ENCODE measurements at regions not wholly inside any gene's neighbourhood (a gene's known extent, or its start where the extent isn't known, plus 50 kb on each side); places are given as distances from the start of the nearest gene placed in this dataset.

DNA sequence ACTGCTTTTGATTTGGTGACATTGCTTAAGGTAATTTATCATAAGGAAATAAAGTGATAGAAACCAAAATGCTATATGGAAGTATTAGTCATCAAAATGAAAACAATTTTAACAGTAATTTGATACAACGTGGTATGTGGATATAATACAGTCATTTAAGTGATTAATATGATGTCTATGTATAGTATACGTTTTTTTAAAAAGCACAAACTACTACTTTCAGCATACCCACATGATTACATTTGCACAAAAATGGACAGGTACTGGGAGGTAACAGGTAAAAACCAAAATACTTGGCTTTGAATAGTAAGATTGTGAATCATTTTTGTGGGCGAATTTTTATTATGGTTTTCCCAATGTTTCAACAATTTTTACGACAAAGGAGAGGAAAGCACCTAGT, 97.6 kb downstream of the OGFRL1 start:
- H3K9me3 ChIP-seq (ENCODE audit: low read depth), result no peaks in the 10 kb centered on the region
- TF ChIP-seq EZH2 (IDR thresholded peaks at IDR 0.05) (no peak), EZH2phosphoT487 (IDR thresholded peaks at IDR 0.05) (no peak)
- TF ChIP-seq, protein P1, sequence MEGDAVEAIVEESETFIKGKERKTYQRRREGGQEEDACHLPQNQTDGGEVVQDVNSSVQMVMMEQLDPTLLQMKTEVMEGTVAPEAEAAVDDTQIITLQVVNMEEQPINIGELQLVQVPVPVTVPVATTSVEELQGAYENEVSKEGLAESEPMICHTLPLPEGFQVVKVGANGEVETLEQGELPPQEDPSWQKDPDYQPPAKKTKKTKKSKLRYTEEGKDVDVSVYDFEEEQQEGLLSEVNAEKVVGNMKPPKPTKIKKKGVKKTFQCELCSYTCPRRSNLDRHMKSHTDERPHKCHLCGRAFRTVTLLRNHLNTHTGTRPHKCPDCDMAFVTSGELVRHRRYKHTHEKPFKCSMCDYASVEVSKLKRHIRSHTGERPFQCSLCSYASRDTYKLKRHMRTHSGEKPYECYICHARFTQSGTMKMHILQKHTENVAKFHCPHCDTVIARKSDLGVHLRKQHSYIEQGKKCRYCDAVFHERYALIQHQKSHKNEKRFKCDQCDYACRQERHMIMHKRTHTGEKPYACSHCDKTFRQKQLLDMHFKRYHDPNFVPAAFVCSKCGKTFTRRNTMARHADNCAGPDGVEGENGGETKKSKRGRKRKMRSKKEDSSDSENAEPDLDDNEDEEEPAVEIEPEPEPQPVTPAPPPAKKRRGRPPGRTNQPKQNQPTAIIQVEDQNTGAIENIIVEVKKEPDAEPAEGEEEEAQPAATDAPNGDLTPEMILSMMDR (IDR thresholded peaks at IDR 0.05), result no peak
- no peaks in the 10 kb centered on the region for H3K79me2 ChIP-seq (ENCODE audit: low read depth)
- Mint-ChIP-seq H3K27me3 (ENCODE audit: insufficient read depth, low read depth) (no peaks in the 10 kb centered on the region), H3K27ac (no peak overlapping the region), H3K9me3 (no peaks in the 10 kb centered on the region), H3K4me3 (no peak overlapping the region), H3K36me3 (peaks cover 20% of the 10 kb centered on the region), H3K4me1 (peaks cover 29% of the 10 kb centered on the region)
- no peak overlapping the region for H3K9ac ChIP-seq
- H3K4me1 ChIP-seq, result peaks cover 8% of the 10 kb centered on the region
- H3F3A ChIP-seq (ENCODE audit: low read depth), result no peaks in the 10 kb centered on the region
- H3K4me3 ChIP-seq, result no peak overlapping the region
- H3K27me3 ChIP-seq, result no peaks in the 10 kb centered on the region
- H4K20me1 ChIP-seq (ENCODE audit: low read depth), result no peaks in the 10 kb centered on the region
- no peaks in the 10 kb centered on the region for H3K36me3 ChIP-seq
- H3K4me2 ChIP-seq, result no peak overlapping the region
- no peak for DNase-seq (ENCODE audit: low spot score)
- H3K27ac ChIP-seq, result no peak overlapping the region
- H2AFZ ChIP-seq (replicated peaks), result no peak overlapping the region

DNA sequence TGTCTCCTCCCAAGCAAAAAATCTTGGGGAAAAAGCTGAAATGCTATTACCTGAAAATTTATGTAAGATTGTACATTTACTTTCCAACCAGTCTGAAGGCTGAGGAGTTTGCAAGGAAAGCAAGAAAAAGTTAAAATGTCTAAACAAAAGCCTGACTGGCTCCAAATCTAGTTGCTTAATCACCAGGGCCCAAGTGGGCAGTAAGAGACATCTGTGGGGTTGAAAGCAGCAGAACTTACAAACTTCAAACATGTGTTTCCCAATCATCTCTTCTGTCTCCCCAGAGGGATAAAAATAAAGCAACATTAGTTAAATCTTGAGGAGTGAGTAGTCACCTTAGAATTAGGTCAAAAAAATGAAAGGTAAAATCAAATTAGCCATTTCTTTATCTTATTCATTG, 98.6 kb downstream of the OGFRL1 start:
- DNase-seq (ENCODE audit: low spot score), result no peak
- no peak overlapping the region for H3K27ac Mint-ChIP-seq
- H3K79me2 ChIP-seq (ENCODE audit: low read depth), result no peaks in the 10 kb centered on the region
- H3K27ac ChIP-seq, result no peak overlapping the region
- H3K36me3 ChIP-seq, result no peaks in the 10 kb centered on the region
- no peak overlapping the region for H3K4me2 ChIP-seq
- no peaks in the 10 kb centered on the region for H3K9me3 Mint-ChIP-seq
- H3K4me1 ChIP-seq, result peaks cover 8% of the 10 kb centered on the region
- no peaks in the 10 kb centered on the region for H3F3A ChIP-seq (ENCODE audit: low read depth)
- H3K27me3 ChIP-seq, result no peaks in the 10 kb centered on the region
- H3K9me3 ChIP-seq (ENCODE audit: low read depth), result no peaks in the 10 kb centered on the region
- H3K4me1 Mint-ChIP-seq, result peaks cover 33% of the 10 kb centered on the region
- TF ChIP-seq, protein P1 (IDR thresholded peaks at IDR 0.05), result no peak
- TF ChIP-seq EZH2phosphoT487 (IDR thresholded peaks at IDR 0.05) (no peak), EZH2 (IDR thresholded peaks at IDR 0.05) (no peak)
- peaks cover 28% of the 10 kb centered on the region for H3K36me3 Mint-ChIP-seq
- H3K9ac ChIP-seq, result no peak overlapping the region
- H3K27me3 Mint-ChIP-seq (ENCODE audit: insufficient read depth, low read depth), result no peaks in the 10 kb centered on the region
- H3K4me3 Mint-ChIP-seq, result no peak overlapping the region
- H3K4me3 ChIP-seq, result no peak overlapping the region
- peak overlapping the region; percentile 60 for H2AFZ ChIP-seq (replicated peaks)
- no peaks in the 10 kb centered on the region for H4K20me1 ChIP-seq (ENCODE audit: low read depth)

DNA sequence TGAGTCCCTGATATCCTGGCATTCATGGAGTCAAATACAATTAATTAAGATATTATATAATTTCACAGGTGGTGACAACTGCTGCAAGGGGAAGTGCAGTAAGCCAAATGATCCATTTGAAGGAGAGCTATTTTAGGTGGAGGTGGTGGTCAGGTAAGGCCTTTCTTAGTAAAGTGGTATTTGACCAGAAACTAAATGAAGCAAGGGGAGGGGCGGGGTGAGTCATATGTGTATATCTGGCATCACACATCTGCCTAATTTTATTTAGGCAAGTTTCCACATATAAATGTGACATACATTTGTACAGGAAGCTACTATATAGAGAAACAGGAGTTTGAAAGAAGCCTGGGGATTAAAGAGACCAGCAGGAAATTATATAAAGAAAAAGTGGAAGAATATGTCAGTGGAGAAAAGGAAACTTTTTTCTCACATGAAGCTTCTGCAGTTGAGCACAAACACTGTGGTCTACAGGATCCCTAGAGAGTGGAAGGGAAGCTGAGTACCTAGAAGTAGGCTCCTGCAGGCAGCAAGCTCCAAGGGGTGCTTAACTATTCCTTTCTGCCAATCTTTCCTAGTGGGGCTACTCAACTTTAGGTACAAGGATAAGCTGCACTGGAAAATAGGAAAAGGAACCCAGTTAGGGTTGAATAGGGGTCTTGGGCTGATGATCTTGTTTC, 99.6 kb downstream of the OGFRL1 start:
- H3K27ac Mint-ChIP-seq, result no peak overlapping the region

More for the DNA sequence above, 99.6 kb downstream of the OGFRL1 start:
- H3K36me3 ChIP-seq, result no peaks in the 10 kb centered on the region
- peaks cover 8% of the 10 kb centered on the region for H3K4me1 ChIP-seq
- Mint-ChIP-seq H3K27me3 (ENCODE audit: insufficient read depth, low read depth) (no peaks in the 10 kb centered on the region), H3K36me3 (peaks cover 34% of the 10 kb centered on the region), H3K4me3 (no peak overlapping the region), H3K4me1 (peaks cover 33% of the 10 kb centered on the region), H3K9me3 (no peaks in the 10 kb centered on the region)
- no peaks in the 10 kb centered on the region for H3F3A ChIP-seq (ENCODE audit: low read depth)
- no peak for DNase-seq (ENCODE audit: low spot score)
- no peaks in the 10 kb centered on the region for H3K9me3 ChIP-seq (ENCODE audit: low read depth)
- TF ChIP-seq EZH2phosphoT487 (IDR thresholded peaks at IDR 0.05) (no peak), EZH2 (IDR thresholded peaks at IDR 0.05) (no peak)
- TF ChIP-seq, protein P1 (IDR thresholded peaks at IDR 0.05), result no peak
- no peak overlapping the region for H3K4me2 ChIP-seq
- H3K9ac ChIP-seq, result no peak overlapping the region
- no peaks in the 10 kb centered on the region for H3K27me3 ChIP-seq
- H3K27ac ChIP-seq, result no peak overlapping the region
- no peak overlapping the region for H2AFZ ChIP-seq (replicated peaks)
- H3K4me3 ChIP-seq, result no peak overlapping the region
- H3K79me2 ChIP-seq (ENCODE audit: low read depth), result no peaks in the 10 kb centered on the region
- H4K20me1 ChIP-seq (ENCODE audit: low read depth), result no peaks in the 10 kb centered on the region

All from neural progenitor cell (in vitro differentiated cells).